SU-DHL-6 (cell line): ENCODE measurements at regions not wholly inside any gene's neighbourhood (a gene's known extent, or its start where the extent isn't known, plus 50 kb on each side); places are given as distances from the start of the nearest gene placed in this dataset.

Experiments
- CTCF ChIP-seq: fragments of 200-600 bp; sonication (generic); IDR thresholded peaks from one replicate; pipeline ENCODE4 v1.5.1; 2017; ENCODE audit warnings: antibody characterized with exemption, mild to moderate bottlenecking, low read length, moderate library complexity; ENCODE audit not compliant: insufficient read depth, poor library complexity, severe bottlenecking
- EZH2phosphoT487 ChIP-seq: fragments of 200-600 bp; sonication (generic), shearing (Covaris generic); conservative IDR thresholded peaks from 2 replicates; pipeline ENCODE4 v1.6.1; 2018; ENCODE audit warnings: mild to moderate bottlenecking, antibody characterized with exemption, low read length, moderate library complexity, mixed read lengths

DNA sequence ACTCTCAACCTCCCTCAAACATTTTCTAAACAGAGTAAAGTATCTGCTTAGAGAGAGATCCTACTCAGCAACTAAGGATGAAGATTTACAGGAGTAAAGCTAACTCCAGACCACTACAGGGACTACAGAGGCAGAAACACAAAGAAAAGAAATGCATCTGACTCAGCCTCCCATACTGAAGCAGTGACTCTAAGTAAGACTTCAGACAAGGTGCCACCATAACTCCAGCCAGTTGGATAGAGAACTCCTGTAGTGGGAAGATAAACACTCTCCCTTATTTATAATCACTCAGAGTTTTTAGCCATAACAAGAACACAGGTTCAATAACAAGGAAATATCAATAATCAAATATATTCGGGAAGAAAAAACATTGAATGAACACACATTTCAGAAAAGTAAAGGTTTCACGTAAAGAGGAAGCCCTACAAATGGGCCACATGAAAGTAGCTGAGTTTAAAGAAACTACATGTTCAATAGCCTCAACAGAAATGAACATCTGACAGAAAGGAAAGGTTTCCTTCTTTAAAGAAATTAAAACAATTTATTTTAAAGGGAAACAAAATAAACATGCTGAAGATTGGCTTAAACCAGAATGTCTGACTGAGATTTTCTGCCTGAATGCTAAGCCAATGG lies 519.9 kb downstream of the KCNJ3 start:
- no peak for TF ChIP-seq CTCF
- no peak for TF ChIP-seq EZH2phosphoT487
